ENCODE measurements at regions not wholly inside any gene's neighbourhood (a gene's known extent, or its start where the extent isn't known, plus 50 kb on each side); places are given as distances from the start of the nearest gene placed in this dataset.

GRCh38 chr9:82612942-82613341 is 450.0 kb downstream of the RASEF start:
- H3K9me3 ChIP-seq (ENCODE audit: low read depth): no peaks in the 10 kb centered on the region
- no peaks in the 10 kb centered on the region for H3F3A ChIP-seq (ENCODE audit: low read depth)
- H4K20me1 ChIP-seq (ENCODE audit: low read depth): no peaks in the 10 kb centered on the region
- H3K27ac ChIP-seq: no peak overlapping the region
- H3K79me2 ChIP-seq (ENCODE audit: low read depth): no peaks in the 10 kb centered on the region
- Mint-ChIP-seq H3K9me3 (no peaks in the 10 kb centered on the region), H3K27me3 (ENCODE audit: insufficient read depth, low read depth) (no peaks in the 10 kb centered on the region), H3K4me1 (peaks cover 15% of the 10 kb centered on the region), H3K36me3 (no peaks in the 10 kb centered on the region), H3K27ac (no peak overlapping the region), H3K4me3 (no peak overlapping the region)
- no peak overlapping the region for H3K4me3 ChIP-seq
- H3K9ac ChIP-seq: no peak overlapping the region
- TF ChIP-seq EZH2phosphoT487 (IDR thresholded peaks at IDR 0.05): no peak
- no peak for TF ChIP-seq EZH2 (IDR thresholded peaks at IDR 0.05)
- no peak for TF ChIP-seq CTCF (IDR thresholded peaks at IDR 0.05)
- H3K4me2 ChIP-seq: no peak overlapping the region
- no peak overlapping the region for H2AFZ ChIP-seq (replicated peaks)
- H3K27me3 ChIP-seq: no peaks in the 10 kb centered on the region
- DNase-seq (ENCODE audit: low spot score): no peak
- peaks cover 11% of the 10 kb centered on the region for H3K4me1 ChIP-seq
- no peaks in the 10 kb centered on the region for H3K36me3 ChIP-seq

- H3K36me3 ChIP-seq: no peaks in the 10 kb centered on the region
These were observed 449.4 kb downstream of the RASEF start for GRCh38 chr9:82613498-82613897.

GRCh38 chr9:82616545-82616944 is 446.4 kb downstream of the RASEF start:
- no peak overlapping the region for H3K27ac Mint-ChIP-seq
- H3K4me1 Mint-ChIP-seq: no peaks in the 10 kb centered on the region
- Histone ChIP-seq H3K79me2 (ENCODE audit: low read depth) (no peaks in the 10 kb centered on the region), H3K4me3 (no peak overlapping the region), H3K9me3 (ENCODE audit: low read depth) (no peaks in the 10 kb centered on the region), H3K4me2 (no peak overlapping the region), H3K27me3 (no peaks in the 10 kb centered on the region), H4K20me1 (ENCODE audit: low read depth) (no peaks in the 10 kb centered on the region), H3K9ac (no peak overlapping the region), H3F3A (ENCODE audit: low read depth) (no peaks in the 10 kb centered on the region), H3K4me1 (no peaks in the 10 kb centered on the region), H2AFZ (replicated peaks) (no peak overlapping the region), H3K27ac (no peak overlapping the region), H3K36me3 (no peaks in the 10 kb centered on the region)
- TF ChIP-seq EZH2phosphoT487 (IDR thresholded peaks at IDR 0.05) (no peak), EZH2 (IDR thresholded peaks at IDR 0.05) (no peak), CTCF (IDR thresholded peaks at IDR 0.05) (no peak)
- no peak overlapping the region for H3K4me3 Mint-ChIP-seq
- H3K27me3 Mint-ChIP-seq (ENCODE audit: insufficient read depth, low read depth): no peaks in the 10 kb centered on the region
- no peaks in the 10 kb centered on the region for H3K9me3 Mint-ChIP-seq
- H3K36me3 Mint-ChIP-seq: no peaks in the 10 kb centered on the region
- no peak for DNase-seq (ENCODE audit: low spot score)

More at GRCh38 chr9:82613498-82613897, 449.4 kb downstream of the RASEF start:
- Mint-ChIP-seq H3K9me3 (no peaks in the 10 kb centered on the region), H3K4me1 (peaks cover 15% of the 10 kb centered on the region), H3K27me3 (ENCODE audit: insufficient read depth, low read depth) (no peaks in the 10 kb centered on the region), H3K4me3 (no peak overlapping the region), H3K36me3 (no peaks in the 10 kb centered on the region), H3K27ac (no peak overlapping the region)
- H3F3A ChIP-seq (ENCODE audit: low read depth): no peaks in the 10 kb centered on the region
- no peak overlapping the region for H3K4me3 ChIP-seq
- H3K9me3 ChIP-seq (ENCODE audit: low read depth): no peaks in the 10 kb centered on the region
- peaks cover 11% of the 10 kb centered on the region for H3K4me1 ChIP-seq
- no peaks in the 10 kb centered on the region for H3K27me3 ChIP-seq
- no peaks in the 10 kb centered on the region for H4K20me1 ChIP-seq (ENCODE audit: low read depth)
- no peak overlapping the region for H3K9ac ChIP-seq
- H2AFZ ChIP-seq (replicated peaks): no peak overlapping the region
- TF ChIP-seq CTCF (IDR thresholded peaks at IDR 0.05): no peak
- no peak for TF ChIP-seq EZH2 (IDR thresholded peaks at IDR 0.05)
- H3K27ac ChIP-seq: no peak overlapping the region
- H3K79me2 ChIP-seq (ENCODE audit: low read depth): no peaks in the 10 kb centered on the region
- H3K4me2 ChIP-seq: no peak overlapping the region
- no peak for DNase-seq (ENCODE audit: low spot score)

- no peak for DNase-seq (ENCODE audit: low spot score)
- Mint-ChIP-seq H3K9me3 (no peaks in the 10 kb centered on the region), H3K4me3 (no peak overlapping the region), H3K27ac (no peak overlapping the region), H3K4me1 (no peaks in the 10 kb centered on the region), H3K27me3 (ENCODE audit: insufficient read depth, low read depth) (no peaks in the 10 kb centered on the region), H3K36me3 (no peaks in the 10 kb centered on the region)
- TF ChIP-seq EZH2phosphoT487 (IDR thresholded peaks at IDR 0.05) (no peak), CTCF (IDR thresholded peaks at IDR 0.05) (no peak), EZH2 (IDR thresholded peaks at IDR 0.05) (no peak)
- Histone ChIP-seq H3K79me2 (ENCODE audit: low read depth) (no peaks in the 10 kb centered on the region), H3K27me3 (no peaks in the 10 kb centered on the region), H3K9ac (no peak overlapping the region), H3K27ac (no peak overlapping the region), H3K36me3 (no peaks in the 10 kb centered on the region), H3K4me3 (no peak overlapping the region), H3F3A (ENCODE audit: low read depth) (no peaks in the 10 kb centered on the region), H3K4me2 (no peak overlapping the region), H4K20me1 (ENCODE audit: low read depth) (no peaks in the 10 kb centered on the region), H3K4me1 (no peaks in the 10 kb centered on the region), H2AFZ (replicated peaks) (peak overlapping the region; percentile 60), H3K9me3 (ENCODE audit: low read depth) (no peaks in the 10 kb centered on the region)
These were observed 441.5 kb downstream of the RASEF start for GRCh38 chr9:82621447-82621846.
